ENCODE measurements at regions not wholly inside any gene's neighbourhood (a gene's known extent, or its start where the extent isn't known, plus 50 kb on each side); places are given as distances from the start of the nearest gene placed in this dataset.

GRCh38 chrX:131614241-131614640 is 70.4 kb downstream of the OR13H1 start:
- no TSS peak for BruUV-seq (replicated peaks)
- intact Hi-C loops (cut with micrococcal nuclease; ENCODE audit: unreplicated experiment), result no loop called here
- CTCF ChIA-PET, result no interaction called here
- Mint-ChIP-seq H3K27me3 (ENCODE audit: unreplicated experiment) (no peaks in the 10 kb centered on the region), H3K9me3 (ENCODE audit: low read depth, unreplicated experiment) (no peaks in the 10 kb centered on the region), H3K36me3 (ENCODE audit: insufficient read depth, unreplicated experiment) (no peaks in the 10 kb centered on the region), H3K27ac (ENCODE audit: unreplicated experiment) (no peak overlapping the region), H3K4me3 (ENCODE audit: low read depth, unreplicated experiment) (no peak overlapping the region), H3K4me1 (ENCODE audit: low read depth, unreplicated experiment) (no peaks in the 10 kb centered on the region)
- no peak for DNase-seq
- TF ChIP-seq CTCF (IDR thresholded peaks at IDR 0.05; ENCODE audit: unreplicated experiment), result no peak

- Mint-ChIP-seq H3K4me1 (ENCODE audit: low read depth, unreplicated experiment) (no peaks in the 10 kb centered on the region), H3K9me3 (ENCODE audit: low read depth, unreplicated experiment) (no peaks in the 10 kb centered on the region), H3K36me3 (ENCODE audit: insufficient read depth, unreplicated experiment) (no peaks in the 10 kb centered on the region), H3K4me3 (ENCODE audit: low read depth, unreplicated experiment) (no peak overlapping the region), H3K27ac (ENCODE audit: unreplicated experiment) (no peak overlapping the region), H3K27me3 (ENCODE audit: unreplicated experiment) (no peaks in the 10 kb centered on the region)
- TF ChIP-seq CTCF (IDR thresholded peaks at IDR 0.05; ENCODE audit: unreplicated experiment), result no peak
- BruUV-seq (replicated peaks), result no TSS peak
- CTCF ChIA-PET, result no interaction called here
- intact Hi-C loops (cut with micrococcal nuclease; ENCODE audit: unreplicated experiment), result no loop called here
- no peak for DNase-seq
Measured at GRCh38 chrX:131617182-131617581, 73.3 kb downstream of the OR13H1 start.

GRCh38 chrX:131621650-131622049 is 77.8 kb downstream of the OR13H1 start:
- no TSS peak for BruUV-seq (replicated peaks)
- Mint-ChIP-seq H3K27me3 (ENCODE audit: unreplicated experiment) (no peaks in the 10 kb centered on the region), H3K4me3 (ENCODE audit: low read depth, unreplicated experiment) (no peak overlapping the region), H3K27ac (ENCODE audit: unreplicated experiment) (no peak overlapping the region), H3K36me3 (ENCODE audit: insufficient read depth, unreplicated experiment) (no peaks in the 10 kb centered on the region), H3K4me1 (ENCODE audit: low read depth, unreplicated experiment) (no peaks in the 10 kb centered on the region), H3K9me3 (ENCODE audit: low read depth, unreplicated experiment) (no peaks in the 10 kb centered on the region)
- intact Hi-C loops (cut with micrococcal nuclease; ENCODE audit: unreplicated experiment), result no loop called here
- TF ChIP-seq CTCF (IDR thresholded peaks at IDR 0.05; ENCODE audit: unreplicated experiment), result no peak
- CTCF ChIA-PET, result no interaction called here
- no peak for DNase-seq

- Mint-ChIP-seq H3K9me3 (ENCODE audit: low read depth, unreplicated experiment) (no peaks in the 10 kb centered on the region), H3K27me3 (ENCODE audit: unreplicated experiment) (no peaks in the 10 kb centered on the region), H3K4me1 (ENCODE audit: low read depth, unreplicated experiment) (no peaks in the 10 kb centered on the region), H3K27ac (ENCODE audit: unreplicated experiment) (no peak overlapping the region), H3K36me3 (ENCODE audit: insufficient read depth, unreplicated experiment) (no peaks in the 10 kb centered on the region), H3K4me3 (ENCODE audit: low read depth, unreplicated experiment) (no peak overlapping the region)
- CTCF ChIA-PET, result no interaction called here
- intact Hi-C loops (cut with micrococcal nuclease; ENCODE audit: unreplicated experiment), result no loop called here
- no peak for DNase-seq
- BruUV-seq (replicated peaks), result no TSS peak
- no peak for TF ChIP-seq CTCF (IDR thresholded peaks at IDR 0.05; ENCODE audit: unreplicated experiment)
Measured at GRCh38 chrX:131626681-131627296, 82.9 kb downstream of the OR13H1 start.

Data from Calu3 (cell line).